ENCODE measurements at regions not wholly inside any gene's neighbourhood (a gene's known extent, or its start where the extent isn't known, plus 50 kb on each side); places are given as distances from the start of the nearest gene placed in this dataset.

GRCh38 chr9:2407450-2407849 is 214.1 kb upstream of the VLDLR start:
- DNase-seq (ENCODE audit: low read depth, low spot score) (no peak), ATAC-seq (no peak), FAIRE-seq (no peak)
- WGBS (ENCODE audit: insufficient coverage, insufficient replicate concordance, low lambda C conversion rate, missing lambda C conversion rate): 39% methylated on average over 7 of the region's 7 CpGs
- RAD21 ChIA-PET (ENCODE audit: unreplicated experiment): interaction anchor here (1.4 kb wide), 1 partner anchor 321 kb away, joined by 3 read pairs; no protein-coding TSS in a partner anchor
- Histone ChIP-seq H3K9ac (ENCODE audit: control insufficient read depth, insufficient read depth, low read length) (no peak overlapping the region), H3K9me3 (replicated peaks; ENCODE audit: control insufficient read depth, insufficient read depth, low read length) (no peaks in the 10 kb centered on the region; the same call in 2 of the 3 replicates), H3K4me3 (no peak overlapping the region), H3K36me3 (ENCODE audit: control insufficient read depth in 2 of 2, insufficient read depth in 2 of 2, low read length in 1 of 2) (no peaks in the 10 kb centered on the region), H3K79me2 (ENCODE audit: control insufficient read depth, insufficient read depth, low read length) (no peaks in the 10 kb centered on the region), H3K4me2 (ENCODE audit: control insufficient read depth, insufficient read depth) (no peak overlapping the region), H3K27ac (ENCODE audit: control insufficient read depth, insufficient read depth) (no peak overlapping the region), H2AFZ (ENCODE audit: control insufficient read depth, low read depth, low read length) (no peak overlapping the region), H3K4me1 (ENCODE audit: control insufficient read depth, insufficient read depth, low read length) (no peaks in the 10 kb centered on the region), H3K27me3 (replicated peaks in 1 of 2; ENCODE audit: control insufficient read depth in 2 of 2, insufficient read depth in 2 of 2, low read length in 1 of 2) (no peaks in the 10 kb centered on the region; a peak in 1 of 4 replicates), H4K20me1 (ENCODE audit: control insufficient read depth, insufficient read depth) (no peaks in the 10 kb centered on the region)
- in situ Hi-C loops (cut with MboI) (no loop called here), intact Hi-C loops (cut with micrococcal nuclease; ENCODE audit: unreplicated experiment) (no loop called here)
- POLR2A ChIA-PET: no interaction called here
- CTCF ChIA-PET: no interaction called here
- SMC1A ChIA-PET (ENCODE audit: uncharacterized antibody, unreplicated experiment): no interaction called here
- BruUV-seq (replicated peaks): no TSS peak
- TF ChIP-seq ETV6 (conservative IDR thresholded peaks at IDR 0.05 in 1 of 2, IDR thresholded peaks at IDR 0.05 in 1 of 2; ENCODE audit: borderline replicate concordance in 1 of 2, low read depth in 1 of 2): no peak
- TF ChIP-seq LARP7 (IDR thresholded peaks at IDR 0.05): no peak
- TF ChIP-seq DPF2 (IDR thresholded peaks at IDR 0.05): no peak
- no peak for TF ChIP-seq BMI1 (IDR thresholded peaks at IDR 0.05; ENCODE audit: borderline replicate concordance)
- no peak for TF ChIP-seq ELK1 (IDR thresholded peaks at IDR 0.05; ENCODE audit: low read depth, low read length)
- no peak for TF ChIP-seq ATF3 (IDR thresholded peaks at IDR 0.05; ENCODE audit: borderline replicate concordance, extremely low read depth, low read depth, low read length)
- TF ChIP-seq ZBTB11 (CRISPR knock-in tag; IDR thresholded peaks at IDR 0.05): no peak
- no peak for TF ChIP-seq TBL1XR1 (IDR thresholded peaks at IDR 0.05; ENCODE audit: low read depth, low read length)
- no peak for TF ChIP-seq ZNF217 (IDR thresholded peaks at IDR 0.05)
- TF ChIP-seq PRDM15 (CRISPR knock-in tag; IDR thresholded peaks at IDR 0.05): no peak
- TF ChIP-seq IRF5 (IDR thresholded peaks at IDR 0.05; ENCODE audit: borderline replicate concordance): no peak
- no peak for TF ChIP-seq ZBTB33 (IDR thresholded peaks at IDR 0.05)
